Keratinocyte (primary cell): ENCODE measurements at regions not wholly inside any gene's neighbourhood (a gene's known extent, or its start where the extent isn't known, plus 50 kb on each side); places are given as distances from the start of the nearest gene placed in this dataset.

Experiments used
- DNase-seq: peaks from one replicate; pipeline ENCODE4 v3.0.0-alpha.2; 2011; ENCODE audit warnings: low read depth, missing footprints, low spot score
- FAIRE-seq: peaks from 2 replicates; lab custom pipeline; 2011; peaks lifted over from hg19 to GRCh38; lab: Jason Lieb, UNC
- H2AFZ ChIP-seq: 2 replicates; pipeline ENCODE4 v1.6.0; 2012; ENCODE audit warnings: low read length, control low read depth, inconsistent platforms; ENCODE audit not compliant: control insufficient read depth
- H3K27ac ChIP-seq: 2 replicates; pipeline ENCODE4 v1.5.1; 2011; ENCODE audit warnings: low read length; ENCODE audit not compliant: control insufficient read depth, insufficient read depth
- H3K27me3 ChIP-seq: 3 replicates; pipeline ENCODE4 v1.6.0; 2011; ENCODE audit warnings: low read length; ENCODE audit not compliant: control insufficient read depth, insufficient read depth; ENCODE audit errors: extremely low read depth
- H3K36me3 ChIP-seq, 2 experiments: 2 replicates in 1 of 2; 3 replicates in 1 of 2; pipeline ENCODE4 v1.5.1; 2011; ENCODE audit warnings: low read length in 2 of 2, mild to moderate bottlenecking in 1 of 2; ENCODE audit not compliant: control insufficient read depth in 2 of 2, insufficient read depth in 2 of 2; ENCODE audit errors: extremely low read depth in 1 of 2
- H3K4me1 ChIP-seq: 3 replicates; pipeline ENCODE4 v1.5.1; 2011; ENCODE audit warnings: low read length; ENCODE audit not compliant: control insufficient read depth, insufficient read depth; ENCODE audit errors: extremely low read depth
- H3K4me2 ChIP-seq: 3 replicates; pipeline ENCODE4 v1.6.0; 2011; ENCODE audit warnings: low read depth, low read length; ENCODE audit not compliant: control insufficient read depth, insufficient read depth; ENCODE audit errors: extremely low read depth
- H3K4me3 ChIP-seq, 3 experiments: fragments of 200-600 bp in 1 of 3; sonication (generic) in 1 of 3; 2 replicates in 2 of 3; 3 replicates in 1 of 3; pipeline ENCODE4 v1.5.1; 2011 to 2016; ENCODE audit warnings: low read length in 3 of 3, mild to moderate bottlenecking in 3 of 3, control low read depth in 2 of 3, inconsistent platforms in 1 of 3, low read depth in 1 of 3, mixed read lengths in 1 of 3, mixed run types in 1 of 3, moderate library complexity in 1 of 3; ENCODE audit not compliant: control insufficient read depth in 2 of 3, insufficient read depth in 2 of 3; ENCODE audit errors: extremely low read depth in 1 of 3
- H3K79me2 ChIP-seq: 2 replicates; pipeline ENCODE4 v1.6.0; 2012; ENCODE audit warnings: low read length; ENCODE audit not compliant: control insufficient read depth, insufficient read depth
- H3K9ac ChIP-seq: 3 replicates; pipeline ENCODE4 v1.6.0; 2011; ENCODE audit warnings: low read length; ENCODE audit not compliant: control insufficient read depth, insufficient read depth; ENCODE audit errors: extremely low read depth
- H3K9me1 ChIP-seq: 3 replicates; pipeline ENCODE4 v1.6.0; 2011; ENCODE audit warnings: low read length; ENCODE audit not compliant: control insufficient read depth, insufficient read depth; ENCODE audit errors: extremely low read depth
- H3K9me3 ChIP-seq: 2 replicates; pipeline ENCODE4 v1.5.1; 2012; ENCODE audit warnings: low read depth, low read length; ENCODE audit not compliant: control insufficient read depth
- H4K20me1 ChIP-seq: 3 replicates; pipeline ENCODE4 v1.6.0; 2011; ENCODE audit warnings: low read length; ENCODE audit not compliant: control insufficient read depth, insufficient read depth; ENCODE audit errors: extremely low read depth
- EZH2 ChIP-seq: IDR thresholded peaks from one replicate; pipeline ENCODE4 v1.6.1; 2012; ENCODE audit warnings: inconsistent platforms, mild to moderate bottlenecking, low read length, moderate library complexity
- dilution Hi-C: fragments of 300-500 bp; cut with MboI; formaldehyde crosslinking; loops from one replicate; pipeline ENCODE4 v1.7.0; 2020; ENCODE audit warnings: low sequenced_read_pairs; ENCODE audit not compliant: extremely low pct_ligation_motif_present
- TF ChIP-seq, protein P1 (sequence below), 3 experiments: IDR thresholded peaks in 1 of 3; conservative IDR thresholded peaks in 1 of 3; optimal IDR thresholded peaks in 1 of 3; 2 replicates in 2 of 3; 3 replicates in 1 of 3; pipeline versions ENCODE3 to v1.5.1; 2011; ENCODE audit warnings: low read length in 3 of 3, mild to moderate bottlenecking in 3 of 3, moderate library complexity in 2 of 3, control low read depth in 1 of 3, inconsistent platforms in 1 of 3; ENCODE audit not compliant: insufficient read depth in 2 of 3; ENCODE audit errors: extremely low read depth in 1 of 3

DNA sequence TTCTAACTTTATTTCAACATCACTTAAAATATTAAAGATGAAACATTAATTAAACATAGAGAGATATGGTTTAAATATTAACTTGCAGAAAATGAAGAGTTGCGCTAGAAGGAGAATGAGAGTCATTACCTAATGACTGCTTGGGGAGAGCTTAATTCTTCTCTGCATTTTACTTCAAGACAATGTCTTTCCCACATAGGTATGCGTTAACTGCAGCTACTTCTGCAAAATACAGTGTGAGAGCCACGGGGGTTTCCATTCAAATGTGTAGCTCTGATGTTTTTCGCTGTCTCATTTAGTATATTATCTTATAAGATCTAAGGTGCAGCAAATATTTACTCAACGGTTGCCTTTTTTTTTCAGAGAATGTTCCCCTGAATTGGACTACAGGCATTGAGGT, 126.7 kb downstream of the TMX3 start:
- Histone ChIP-seq H3K9ac (no peak overlapping the region), H4K20me1 (no peaks in the 10 kb centered on the region), H3K9me3 (no peaks in the 10 kb centered on the region), H3K79me2 (no peaks in the 10 kb centered on the region), H3K4me2 (no peak overlapping the region), H3K4me3 (no peak overlapping the region), H3K27me3 (no peaks in the 10 kb centered on the region), H3K36me3 (no peaks in the 10 kb centered on the region), H3K27ac (no peak overlapping the region), H3K4me1 (no peaks in the 10 kb centered on the region), H2AFZ (no peak overlapping the region), H3K9me1 (no peaks in the 10 kb centered on the region)
- no peak for DNase-seq
- no peak for FAIRE-seq
- dilution Hi-C loops, result no loop called here
- TF ChIP-seq EZH2, result no peak
- TF ChIP-seq, protein P1, sequence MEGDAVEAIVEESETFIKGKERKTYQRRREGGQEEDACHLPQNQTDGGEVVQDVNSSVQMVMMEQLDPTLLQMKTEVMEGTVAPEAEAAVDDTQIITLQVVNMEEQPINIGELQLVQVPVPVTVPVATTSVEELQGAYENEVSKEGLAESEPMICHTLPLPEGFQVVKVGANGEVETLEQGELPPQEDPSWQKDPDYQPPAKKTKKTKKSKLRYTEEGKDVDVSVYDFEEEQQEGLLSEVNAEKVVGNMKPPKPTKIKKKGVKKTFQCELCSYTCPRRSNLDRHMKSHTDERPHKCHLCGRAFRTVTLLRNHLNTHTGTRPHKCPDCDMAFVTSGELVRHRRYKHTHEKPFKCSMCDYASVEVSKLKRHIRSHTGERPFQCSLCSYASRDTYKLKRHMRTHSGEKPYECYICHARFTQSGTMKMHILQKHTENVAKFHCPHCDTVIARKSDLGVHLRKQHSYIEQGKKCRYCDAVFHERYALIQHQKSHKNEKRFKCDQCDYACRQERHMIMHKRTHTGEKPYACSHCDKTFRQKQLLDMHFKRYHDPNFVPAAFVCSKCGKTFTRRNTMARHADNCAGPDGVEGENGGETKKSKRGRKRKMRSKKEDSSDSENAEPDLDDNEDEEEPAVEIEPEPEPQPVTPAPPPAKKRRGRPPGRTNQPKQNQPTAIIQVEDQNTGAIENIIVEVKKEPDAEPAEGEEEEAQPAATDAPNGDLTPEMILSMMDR (optimal IDR thresholded peaks at IDR 0.05 in 1 of 3, IDR thresholded peaks at IDR 0.05 in 1 of 3, conservative IDR thresholded peaks at IDR 0.05 in 1 of 3; ENCODE audit: extremely low read depth in 1 of 3, insufficient read depth in 2 of 3, low read length in 3 of 3), result no peak

DNA sequence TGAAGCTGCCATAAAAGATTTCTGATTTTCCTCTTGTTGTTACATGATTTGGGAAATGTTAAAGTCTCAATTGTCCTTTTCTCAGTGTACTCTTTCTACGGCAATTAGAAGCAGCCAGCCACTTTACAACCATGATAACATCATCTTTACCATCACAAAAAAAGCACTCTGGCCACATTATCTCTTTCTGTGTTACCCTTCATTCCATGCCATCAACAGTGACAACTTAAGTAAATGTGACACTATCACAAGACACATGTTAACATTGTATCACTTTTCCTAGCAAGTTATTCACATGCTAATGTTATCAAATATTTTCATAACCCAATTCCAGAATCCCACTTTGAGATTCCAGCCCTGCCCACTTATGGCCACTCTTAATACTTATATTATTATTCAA, 131.2 kb downstream of the TMX3 start:
- FAIRE-seq, result no peak
- H3K27me3 ChIP-seq, result no peaks in the 10 kb centered on the region
- no peaks in the 10 kb centered on the region for H3K9me3 ChIP-seq
- H3K9ac ChIP-seq, result no peak overlapping the region
- H3K9me1 ChIP-seq, result no peaks in the 10 kb centered on the region
- H3K4me2 ChIP-seq, result no peak overlapping the region
- no peak for TF ChIP-seq EZH2
- TF ChIP-seq, protein P1 (optimal IDR thresholded peaks at IDR 0.05 in 1 of 3, IDR thresholded peaks at IDR 0.05 in 1 of 3, conservative IDR thresholded peaks at IDR 0.05 in 1 of 3; ENCODE audit: extremely low read depth in 1 of 3, insufficient read depth in 2 of 3, low read length in 3 of 3), result no peak
- H3K4me3 ChIP-seq, result no peak overlapping the region
- no peak overlapping the region for H3K27ac ChIP-seq
- H3K79me2 ChIP-seq, result no peaks in the 10 kb centered on the region
- no peak for DNase-seq
- no peaks in the 10 kb centered on the region for H3K4me1 ChIP-seq
- no peak overlapping the region for H2AFZ ChIP-seq
- no peaks in the 10 kb centered on the region for H4K20me1 ChIP-seq
- H3K36me3 ChIP-seq, result no peaks in the 10 kb centered on the region
- dilution Hi-C loops, result no loop called here
